Sigmoid colon (tissue), 6 donors: ENCODE measurements at regions not wholly inside any gene's neighbourhood (a gene's known extent, or its start where the extent isn't known, plus 50 kb on each side); places are given as distances from the start of the nearest gene placed in this dataset.
"Not testable (repeated sequence)": the region's sequence is repeated elsewhere in the genome, so short reads cannot be mapped to it uniquely, and the experiment has no call there.

Source experiments
- DNase-seq: peaks from one replicate; pipeline ENCODE4 v3.0.0-alpha.2; 2019
- H3K27ac ChIP-seq, 4 donors: fragments of 200-600 bp; sonication (generic); one replicate each; pipeline ENCODE4 v1.5.1; 2016 to 2019; ENCODE audit warnings: mild to moderate bottlenecking in 1 of 4
- H3K27me3 ChIP-seq, 3 donors: fragments of 200-600 bp; sonication (generic); one replicate each; pipeline ENCODE4 v1.5.1; 2019; ENCODE audit warnings: mild to moderate bottlenecking in 1 of 3
- H3K36me3 ChIP-seq, 4 donors: fragments of 200-600 bp; sonication (generic); one replicate each; pipeline ENCODE4 v1.5.1; 2016 to 2019
- H3K4me1 ChIP-seq, 4 donors: fragments of 200-600 bp; sonication (generic); one replicate each; pipeline ENCODE4 v1.5.1; 2017 to 2019
- H3K4me3 ChIP-seq, 4 donors: fragments of 200-600 bp; sonication (generic); one replicate each; pipeline ENCODE4 v1.5.1; 2017 to 2019; ENCODE audit warnings: mild to moderate bottlenecking in 2 of 4, moderate library complexity in 1 of 4
- H3K9me3 ChIP-seq, 4 donors: fragments of 200-600 bp in 3 of 4; sonication (generic) in 3 of 4; one replicate each; pipeline versions ENCODE4 v1.5.1 to v1.6.1; 2013 to 2019
- EP300 ChIP-seq, 4 donors: sonication (generic); formaldehyde crosslinking; IDR thresholded peaks; one replicate each; pipeline ENCODE4 v1.6.1; 2017; ENCODE audit warnings: antibody characterized with exemption in 4 of 4
- POLR2A ChIP-seq, 2 donors: fragments of 450-650 bp; IDR thresholded peaks; one replicate each; pipeline ENCODE4 v1.6.1; 2016; ENCODE audit warnings: antibody characterized with exemption in 2 of 2, mild to moderate bottlenecking in 2 of 2, moderate library complexity in 2 of 2
- POLR2AphosphoS5 ChIP-seq, 4 donors: sonication (generic); formaldehyde crosslinking; IDR thresholded peaks; one replicate each; pipeline ENCODE4 v1.6.1; 2017; ENCODE audit warnings: antibody characterized with exemption in 4 of 4
- WGBS, 2 donors: extraction: QIAGEN DNeasy Blood & Tissue Kit; methylation state at CpG; one replicate each; pipeline ENCODE4 v1.1.7; 2013; 5-methylcytosine and 5-hydroxymethylcytosine counted together
- intact Hi-C: fragments of 100-400 bp; cut with DNase I; formaldehyde crosslinking; loops from one replicate; pipeline ENCODE4 v1.15.1; 2023
- TF ChIP-seq, protein P1 (sequence below), 4 experiments: fragments of 450-650 bp in 3 of 4; fragments of 200-600 bp in 1 of 4; IDR thresholded peaks; one replicate each; pipeline ENCODE4 v1.5.1; 2016 to 2019; ENCODE audit warnings: antibody characterized with exemption in 4 of 4, mild to moderate bottlenecking in 3 of 4, moderate library complexity in 2 of 4
- donor health status: healthy with polysubstance abuse.
- donor health status: healthy.

DNA sequence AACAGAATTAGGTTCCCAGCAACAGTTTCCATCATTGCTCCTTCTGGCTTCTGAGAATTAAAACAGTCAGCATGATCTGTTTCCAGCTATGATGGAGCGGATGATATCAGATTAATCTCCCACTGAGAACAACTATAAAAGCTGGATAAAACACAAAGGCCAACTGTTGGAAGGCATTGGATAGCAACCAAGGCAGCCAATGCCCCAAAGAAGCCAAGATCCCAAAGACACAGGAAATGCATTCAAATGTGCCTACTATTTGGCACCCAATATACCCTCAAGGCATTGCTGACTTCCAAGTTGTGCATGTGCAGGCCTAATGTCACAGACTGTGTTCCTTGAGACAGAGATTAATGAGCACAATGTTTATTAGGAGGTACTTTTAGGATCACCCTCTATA lies 259.3 kb downstream of the ARHGAP12 start:
- WGBS, 2 donors: 87 to 92% methylated on average over 1 of the region's 1 CpG
- H3K27ac ChIP-seq: peak overlapping the region in 3 of 4 donors; percentile 54 to 72 (median 66)
- no peak for DNase-seq

DNA sequence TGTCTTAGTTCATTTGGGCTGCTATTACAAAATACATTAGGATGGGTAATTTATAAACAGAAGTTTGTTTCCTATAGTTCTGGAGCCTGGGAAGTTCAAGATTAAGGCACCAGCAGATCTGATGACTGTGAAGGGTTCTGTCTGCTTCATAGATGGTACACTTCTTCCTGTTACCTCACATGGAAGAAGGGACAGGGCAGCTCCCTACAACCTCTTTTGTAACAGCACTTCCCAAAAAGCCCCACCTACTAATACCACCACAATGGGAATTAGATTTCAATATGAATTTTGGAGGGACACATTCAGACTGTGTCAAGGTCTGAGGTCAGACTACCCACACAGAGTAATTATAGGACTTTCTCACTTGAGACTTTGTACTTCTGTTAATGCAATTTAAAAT lies 260.3 kb downstream of the ARHGAP12 start:
- H3K4me3 ChIP-seq: no peak overlapping the region
- H3K4me1 ChIP-seq: peaks cover 2 to 46% (median 38%) of the 10 kb centered on the region in 4 donors
- TF ChIP-seq, protein P1, sequence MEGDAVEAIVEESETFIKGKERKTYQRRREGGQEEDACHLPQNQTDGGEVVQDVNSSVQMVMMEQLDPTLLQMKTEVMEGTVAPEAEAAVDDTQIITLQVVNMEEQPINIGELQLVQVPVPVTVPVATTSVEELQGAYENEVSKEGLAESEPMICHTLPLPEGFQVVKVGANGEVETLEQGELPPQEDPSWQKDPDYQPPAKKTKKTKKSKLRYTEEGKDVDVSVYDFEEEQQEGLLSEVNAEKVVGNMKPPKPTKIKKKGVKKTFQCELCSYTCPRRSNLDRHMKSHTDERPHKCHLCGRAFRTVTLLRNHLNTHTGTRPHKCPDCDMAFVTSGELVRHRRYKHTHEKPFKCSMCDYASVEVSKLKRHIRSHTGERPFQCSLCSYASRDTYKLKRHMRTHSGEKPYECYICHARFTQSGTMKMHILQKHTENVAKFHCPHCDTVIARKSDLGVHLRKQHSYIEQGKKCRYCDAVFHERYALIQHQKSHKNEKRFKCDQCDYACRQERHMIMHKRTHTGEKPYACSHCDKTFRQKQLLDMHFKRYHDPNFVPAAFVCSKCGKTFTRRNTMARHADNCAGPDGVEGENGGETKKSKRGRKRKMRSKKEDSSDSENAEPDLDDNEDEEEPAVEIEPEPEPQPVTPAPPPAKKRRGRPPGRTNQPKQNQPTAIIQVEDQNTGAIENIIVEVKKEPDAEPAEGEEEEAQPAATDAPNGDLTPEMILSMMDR (IDR thresholded peaks at IDR 0.05): no peak
- TF ChIP-seq EP300 (IDR thresholded peaks at IDR 0.05) (no peak), POLR2A (IDR thresholded peaks at IDR 0.05) (no peak), POLR2AphosphoS5 (IDR thresholded peaks at IDR 0.05) (no peak)
- H3K9me3 ChIP-seq: peaks cover 0 to 3% (median 0%) of the 10 kb centered on the region in 4 donors
- no peaks in the 10 kb centered on the region for H3K36me3 ChIP-seq
- no peaks in the 10 kb centered on the region for H3K27me3 ChIP-seq
- no peak for DNase-seq
- intact Hi-C loops: no loop called here
- H3K27ac ChIP-seq: peak overlapping the region in 3 of 4 donors; percentile 54 to 72 (median 66)

More for the DNA sequence above, 259.3 kb downstream of the ARHGAP12 start:
- TF ChIP-seq EP300 (IDR thresholded peaks at IDR 0.05): no peak
- TF ChIP-seq POLR2AphosphoS5 (IDR thresholded peaks at IDR 0.05): peak in 3 of 4 donors; percentile 16 to 64 (median 57)
- peaks cover 2 to 36% (median 29%) of the 10 kb centered on the region in 4 donors for H3K4me1 ChIP-seq
- no peaks in the 10 kb centered on the region for H3K36me3 ChIP-seq
- peaks cover 0 to 3% (median 0%) of the 10 kb centered on the region in 4 donors for H3K9me3 ChIP-seq
- intact Hi-C loops: no loop called here
- no peak overlapping the region for H3K4me3 ChIP-seq
- H3K27me3 ChIP-seq: no peaks in the 10 kb centered on the region

DNA sequence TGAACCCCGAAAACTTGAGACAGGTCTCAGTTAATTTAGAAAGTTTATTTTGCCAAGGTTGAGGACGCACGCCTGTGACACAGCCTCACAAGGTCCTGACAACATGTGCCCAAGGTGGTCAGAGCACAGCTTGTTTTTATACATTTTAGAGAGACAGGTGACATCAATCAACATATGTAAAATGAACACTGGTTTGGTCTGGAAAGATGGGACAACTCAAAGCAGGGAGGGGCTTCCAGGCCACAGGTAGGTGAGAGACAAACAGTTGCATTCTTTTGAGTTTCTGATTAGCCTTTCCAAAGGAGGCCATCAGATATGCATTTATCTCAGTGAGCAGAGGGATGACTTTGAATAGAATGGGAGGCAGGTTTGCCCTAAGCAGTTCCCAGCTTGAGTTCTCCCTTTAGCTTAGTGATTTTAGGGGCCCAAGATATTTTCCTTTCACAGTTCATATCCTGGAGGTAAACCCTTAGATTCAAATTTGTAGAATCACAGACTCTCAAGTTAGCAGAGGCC lies 262.8 kb downstream of the ARHGAP12 start:
- WGBS, 2 donors: 91% methylated on average over 3 of the region's 3 CpGs
- H3K4me3 ChIP-seq, H3K36me3 ChIP-seq, H3K27me3 ChIP-seq, H3K9me3 ChIP-seq, DNase-seq, intact Hi-C loops: not testable (repeated sequence)
- H3K4me1 ChIP-seq: peaks cover 2 to 71% (median 53%) of the 10 kb centered on the region in 4 donors
- H3K27ac ChIP-seq: peak overlapping the region in 3 of 4 donors; percentile 83 to 90 (median 85)

DNA sequence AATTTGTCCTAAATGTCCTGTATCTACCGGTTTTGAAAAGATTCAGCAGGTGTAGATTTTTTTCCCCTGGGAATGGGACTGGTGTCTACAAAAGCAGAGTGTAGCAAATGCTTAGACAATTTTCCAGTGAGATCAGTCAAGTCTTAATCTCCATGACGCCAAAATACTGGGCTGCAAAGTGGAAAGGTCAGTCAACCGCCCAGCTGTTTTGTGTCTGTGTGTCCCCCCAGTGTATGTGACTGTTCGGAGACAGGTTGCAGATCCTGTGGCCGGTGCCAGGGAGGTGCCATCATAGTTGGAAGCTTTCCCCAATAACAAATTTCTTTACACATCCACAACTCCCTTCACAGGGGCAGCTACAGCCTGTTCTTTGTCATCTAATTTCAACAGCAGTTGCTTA lies 263.8 kb downstream of the ARHGAP12 start:
- DNase-seq: peak; percentile 91
- Histone ChIP-seq H3K9me3 (no peaks in the 10 kb centered on the region), H3K4me1 (peaks cover 2 to 77% (median 59%) of the 10 kb centered on the region in 4 donors), H3K27ac (peak overlapping the region; percentile 22 to 90 (median 84)), H3K36me3 (no peaks in the 10 kb centered on the region), H3K27me3 (no peaks in the 10 kb centered on the region), H3K4me3 (no peak overlapping the region)
- peak; percentile 87 to 97 (median 94) for TF ChIP-seq POLR2AphosphoS5 (IDR thresholded peaks at IDR 0.05)
- TF ChIP-seq POLR2A (IDR thresholded peaks at IDR 0.05): no peak
- TF ChIP-seq, protein P1 (IDR thresholded peaks at IDR 0.05): no peak
- TF ChIP-seq EP300 (IDR thresholded peaks at IDR 0.05): peak; percentile 50 to 95 (median 82)
- intact Hi-C loops: loop anchor here (5.0 kb wide), 2 partner anchors 858 to 923 kb away; no protein-coding TSS in a partner anchor
- WGBS, 2 donors: 73 to 76% methylated on average over 5 of the region's 5 CpGs

DNA sequence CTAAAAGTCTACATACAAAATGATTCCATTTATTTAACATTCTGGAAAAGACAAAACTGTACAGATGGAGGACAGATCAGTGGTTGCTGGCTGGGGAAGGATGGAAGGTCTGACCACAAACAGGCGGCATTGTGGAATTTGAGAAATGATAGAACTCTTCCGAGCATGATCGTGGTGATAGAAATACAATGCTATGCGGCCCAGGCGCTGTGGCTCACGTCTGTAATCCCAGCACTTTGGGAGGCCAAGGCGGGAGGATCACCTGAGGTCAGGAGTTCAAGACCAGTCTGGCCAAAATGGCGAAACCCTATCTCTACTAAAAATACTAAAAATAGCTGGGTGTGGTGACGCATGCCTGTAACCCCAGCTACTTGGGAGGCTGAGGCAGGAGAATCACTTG lies 264.6 kb downstream of the ARHGAP12 start:
- 90 to 93% methylated on average over 9 of the region's 9 CpGs for WGBS, 2 donors

DNA sequence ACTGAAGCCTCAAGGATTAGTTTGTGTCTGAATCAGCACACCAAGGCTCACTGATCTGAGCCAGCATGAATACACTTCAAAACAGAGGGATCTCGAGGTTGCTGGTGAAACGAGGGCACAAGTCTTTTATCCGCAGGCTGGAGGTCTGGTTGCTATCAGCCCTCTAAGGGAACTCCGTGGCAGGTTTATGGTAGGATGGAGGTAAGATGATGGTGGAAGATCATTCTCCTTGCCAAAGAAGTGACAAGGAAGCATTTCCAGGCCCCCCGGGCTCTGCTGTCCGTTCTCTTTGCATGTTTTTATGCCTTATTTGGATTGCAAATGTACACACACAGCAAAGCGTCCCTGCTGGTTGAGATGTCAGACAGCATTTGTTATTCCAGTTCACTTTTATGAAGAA lies 268.3 kb downstream of the ARHGAP12 start:
- TF ChIP-seq EP300 (IDR thresholded peaks at IDR 0.05): peak; percentile 95 to 99 (median 98)
- TF ChIP-seq POLR2A (IDR thresholded peaks at IDR 0.05): no peak
- TF ChIP-seq POLR2AphosphoS5 (IDR thresholded peaks at IDR 0.05): peak; percentile 99
- TF ChIP-seq, protein P1 (IDR thresholded peaks at IDR 0.05): peak in 3 of 4 experiments; percentile 9 to 37 (median 28)
- intact Hi-C loops: loop anchor here (2.0 to 5.0 kb wide), 3 partner anchors 101 to 918 kb away; no protein-coding TSS in a partner anchor
- 60 to 68% methylated on average over 7 of the region's 7 CpGs for WGBS, 2 donors

More for the DNA sequence above, 264.6 kb downstream of the ARHGAP12 start:
- peak overlapping the region; percentile 22 to 90 (median 84) for H3K27ac ChIP-seq
- not testable (repeated sequence) for H3K9me3 ChIP-seq, H3K27me3 ChIP-seq, H3K4me3 ChIP-seq, H3K36me3 ChIP-seq, DNase-seq
- intact Hi-C loops: loop anchor here (5.0 kb wide), 2 partner anchors 857 to 922 kb away; no protein-coding TSS in a partner anchor
- peaks cover 2 to 76% (median 59%) of the 10 kb centered on the region in 4 donors for H3K4me1 ChIP-seq

More for the DNA sequence above, 268.3 kb downstream of the ARHGAP12 start:
- Histone ChIP-seq H3K27me3 (no peaks in the 10 kb centered on the region), H3K9me3 (no peaks in the 10 kb centered on the region), H3K4me1 (peaks cover 0 to 81% (median 64%) of the 10 kb centered on the region in 4 donors), H3K36me3 (no peaks in the 10 kb centered on the region), H3K4me3 (no peak overlapping the region), H3K27ac (peak overlapping the region in 3 of 4 donors; percentile 83 to 90 (median 85))
- peak; percentile 94 for DNase-seq
